ENCODE measurements at regions not wholly inside any gene's neighbourhood (a gene's known extent, or its start where the extent isn't known, plus 50 kb on each side); places are given as distances from the start of the nearest gene placed in this dataset.

GRCh38 chr1:173422456-173422976, 54.6 kb upstream of the PRDX6 start:
- DNase-seq (ENCODE audit: low spot score) = no peak

GRCh38 chr1:173423291-173423690, 53.8 kb upstream of the PRDX6 start:
- DNase-seq (ENCODE audit: low spot score) = no peak

GRCh38 chr1:173424143-173424542, 53.0 kb upstream of the PRDX6 start:
- no peak for DNase-seq (ENCODE audit: low spot score)

GRCh38 chr1:173424782-173425407, 52.2 kb upstream of the PRDX6 start:
- DNase-seq (ENCODE audit: low spot score) = no peak

GRCh38 chr1:173426057-173426456, 51.1 kb upstream of the PRDX6 start:
- no peak for DNase-seq (ENCODE audit: low spot score)

GRCh38 chr1:173427146-173428054, 49.7 kb upstream of the PRDX6 start:
- no peak for DNase-seq (ENCODE audit: low spot score)
